ENCODE measurements at regions not wholly inside any gene's neighbourhood (a gene's known extent, or its start where the extent isn't known, plus 50 kb on each side); places are given as distances from the start of the nearest gene placed in this dataset.

DNA sequence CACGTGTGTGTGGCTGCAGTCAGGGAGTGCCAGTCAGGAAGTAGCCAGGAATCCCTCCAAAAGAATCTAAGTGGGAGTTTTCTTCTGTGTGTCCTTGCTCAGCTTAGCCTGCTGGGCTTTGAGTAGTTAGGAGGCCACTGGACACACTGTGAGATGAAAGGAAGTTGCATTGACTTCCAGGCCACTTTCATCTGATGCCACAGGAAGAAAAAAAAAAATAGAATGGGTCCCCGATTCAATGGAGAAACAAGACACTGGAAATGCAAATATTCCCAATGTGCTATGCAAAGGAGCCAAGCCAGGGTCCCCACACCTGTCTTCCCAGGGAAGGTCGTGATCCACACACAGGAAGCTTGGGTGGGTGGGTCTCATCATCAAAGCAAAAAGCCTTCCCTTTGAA, 95.6 kb upstream of the E2F8 start (continued):
- TF ChIP-seq SIN3A (conservative IDR thresholded peaks at IDR 0.05 in 1 of 2, IDR thresholded peaks at IDR 0.05 in 1 of 2; ENCODE audit: low read depth in 1 of 2, low read length in 2 of 2) (no peak), CBX8 (IDR thresholded peaks at IDR 0.05; ENCODE audit: borderline replicate concordance, low read depth, low read length) (no peak), RXRA (IDR thresholded peaks at IDR 0.05; ENCODE audit: insufficient read depth, low read depth, low read length) (no peak), EZH2 (IDR thresholded peaks at IDR 0.05; ENCODE audit: low read depth, low read length, severe bottlenecking) (no peak)
- TF ChIP-seq, protein P1, sequence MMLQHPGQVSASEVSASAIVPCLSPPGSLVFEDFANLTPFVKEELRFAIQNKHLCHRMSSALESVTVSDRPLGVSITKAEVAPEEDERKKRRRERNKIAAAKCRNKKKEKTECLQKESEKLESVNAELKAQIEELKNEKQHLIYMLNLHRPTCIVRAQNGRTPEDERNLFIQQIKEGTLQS (IDR thresholded peaks at IDR 0.05; ENCODE audit: insufficient read depth, low read depth, low read length), result no peak
